Mammary epithelial cell (primary cell): ENCODE measurements at regions not wholly inside any gene's neighbourhood (a gene's known extent, or its start where the extent isn't known, plus 50 kb on each side); places are given as distances from the start of the nearest gene placed in this dataset.

Source experiments
- CTCF ChIP-seq, 2 donors: IDR thresholded peaks in 1 of 2; conservative IDR thresholded peaks in 1 of 2; 2 replicates each; pipeline ENCODE4 v1.5.1; 2011 to 2012; ENCODE audit warnings: inconsistent platforms in 2 of 2, low read length in 2 of 2, mild to moderate bottlenecking in 2 of 2, control low read depth in 1 of 2, low read depth in 1 of 2; ENCODE audit not compliant: insufficient read depth in 1 of 2; ENCODE audit errors: extremely low read depth in 1 of 2
- EZH2 ChIP-seq: IDR thresholded peaks from 2 replicates; pipeline ENCODE4 v1.6.1; 2012; ENCODE audit warnings: low read length, inconsistent platforms, borderline replicate concordance

DNA sequence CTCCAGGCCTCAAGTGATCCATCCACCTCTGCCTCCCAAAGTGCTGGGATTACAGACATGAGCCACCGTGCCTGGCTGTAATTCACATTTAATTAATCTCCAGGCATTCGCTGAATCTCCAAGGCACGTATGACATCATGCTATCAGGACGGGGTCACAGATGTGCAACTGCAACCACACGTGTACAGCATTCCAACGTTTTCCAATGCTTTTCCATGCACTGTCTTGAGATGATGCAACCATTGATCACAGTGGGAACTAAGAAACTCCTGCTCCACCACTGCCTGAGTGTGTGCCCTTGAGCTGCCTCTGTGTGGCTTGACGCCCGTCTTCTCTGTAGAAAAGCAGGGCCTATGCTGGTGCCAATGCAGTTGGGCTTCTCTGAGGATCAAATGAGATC lies 119.8 kb upstream of the LYZL2 start:
- TF ChIP-seq CTCF (conservative IDR thresholded peaks at IDR 0.05 in 1 of 2, IDR thresholded peaks at IDR 0.05 in 1 of 2; ENCODE audit: extremely low read depth in 1 of 2, insufficient read depth in 1 of 2, low read depth in 1 of 2, low read length in 2 of 2) (no peak), EZH2 (no peak)
